ENCODE measurements at regions not wholly inside any gene's neighbourhood (a gene's known extent, or its start where the extent isn't known, plus 50 kb on each side); places are given as distances from the start of the nearest gene placed in this dataset.

- Histone ChIP-seq H3K9me3 (no peaks in the 10 kb centered on the region), H3K4me3 (no peak overlapping the region), H3K27ac (no peak overlapping the region), H3K4me1 (no peaks in the 10 kb centered on the region), H3K36me3 (no peaks in the 10 kb centered on the region), H3K27me3 (no peaks in the 10 kb centered on the region)
- TF ChIP-seq POLR2AphosphoS5 (IDR thresholded peaks at IDR 0.05) (no peak), POLR2A (IDR thresholded peaks at IDR 0.05) (no peak), EP300 (IDR thresholded peaks at IDR 0.05) (no peak)
- TF ChIP-seq, protein P1, sequence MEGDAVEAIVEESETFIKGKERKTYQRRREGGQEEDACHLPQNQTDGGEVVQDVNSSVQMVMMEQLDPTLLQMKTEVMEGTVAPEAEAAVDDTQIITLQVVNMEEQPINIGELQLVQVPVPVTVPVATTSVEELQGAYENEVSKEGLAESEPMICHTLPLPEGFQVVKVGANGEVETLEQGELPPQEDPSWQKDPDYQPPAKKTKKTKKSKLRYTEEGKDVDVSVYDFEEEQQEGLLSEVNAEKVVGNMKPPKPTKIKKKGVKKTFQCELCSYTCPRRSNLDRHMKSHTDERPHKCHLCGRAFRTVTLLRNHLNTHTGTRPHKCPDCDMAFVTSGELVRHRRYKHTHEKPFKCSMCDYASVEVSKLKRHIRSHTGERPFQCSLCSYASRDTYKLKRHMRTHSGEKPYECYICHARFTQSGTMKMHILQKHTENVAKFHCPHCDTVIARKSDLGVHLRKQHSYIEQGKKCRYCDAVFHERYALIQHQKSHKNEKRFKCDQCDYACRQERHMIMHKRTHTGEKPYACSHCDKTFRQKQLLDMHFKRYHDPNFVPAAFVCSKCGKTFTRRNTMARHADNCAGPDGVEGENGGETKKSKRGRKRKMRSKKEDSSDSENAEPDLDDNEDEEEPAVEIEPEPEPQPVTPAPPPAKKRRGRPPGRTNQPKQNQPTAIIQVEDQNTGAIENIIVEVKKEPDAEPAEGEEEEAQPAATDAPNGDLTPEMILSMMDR (IDR thresholded peaks at IDR 0.05): no peak
- ATAC-seq: no peak
Observed at GRCh38 chr2:65850695-65851094, 418.3 kb upstream of the SPRED2 start.

GRCh38 chr2:65846989-65847678 is 414.7 kb upstream of the SPRED2 start:
- Histone ChIP-seq H3K9me3 (no peaks in the 10 kb centered on the region), H3K27me3 (no peaks in the 10 kb centered on the region), H3K4me3 (no peak overlapping the region), H3K36me3 (no peaks in the 10 kb centered on the region), H3K27ac (no peak overlapping the region), H3K4me1 (no peaks in the 10 kb centered on the region)
- TF ChIP-seq POLR2A (IDR thresholded peaks at IDR 0.05): no peak
- no peak for TF ChIP-seq POLR2AphosphoS5 (IDR thresholded peaks at IDR 0.05)
- TF ChIP-seq, protein P1 (IDR thresholded peaks at IDR 0.05): no peak
- no peak for TF ChIP-seq EP300 (IDR thresholded peaks at IDR 0.05)
- 68 to 77% methylated on average over 6 to 9 of the region's 9 CpGs for WGBS, 2 donors (ENCODE audit: low coverage in 1 of 2)
- ATAC-seq: peak; percentile 71

DNA sequence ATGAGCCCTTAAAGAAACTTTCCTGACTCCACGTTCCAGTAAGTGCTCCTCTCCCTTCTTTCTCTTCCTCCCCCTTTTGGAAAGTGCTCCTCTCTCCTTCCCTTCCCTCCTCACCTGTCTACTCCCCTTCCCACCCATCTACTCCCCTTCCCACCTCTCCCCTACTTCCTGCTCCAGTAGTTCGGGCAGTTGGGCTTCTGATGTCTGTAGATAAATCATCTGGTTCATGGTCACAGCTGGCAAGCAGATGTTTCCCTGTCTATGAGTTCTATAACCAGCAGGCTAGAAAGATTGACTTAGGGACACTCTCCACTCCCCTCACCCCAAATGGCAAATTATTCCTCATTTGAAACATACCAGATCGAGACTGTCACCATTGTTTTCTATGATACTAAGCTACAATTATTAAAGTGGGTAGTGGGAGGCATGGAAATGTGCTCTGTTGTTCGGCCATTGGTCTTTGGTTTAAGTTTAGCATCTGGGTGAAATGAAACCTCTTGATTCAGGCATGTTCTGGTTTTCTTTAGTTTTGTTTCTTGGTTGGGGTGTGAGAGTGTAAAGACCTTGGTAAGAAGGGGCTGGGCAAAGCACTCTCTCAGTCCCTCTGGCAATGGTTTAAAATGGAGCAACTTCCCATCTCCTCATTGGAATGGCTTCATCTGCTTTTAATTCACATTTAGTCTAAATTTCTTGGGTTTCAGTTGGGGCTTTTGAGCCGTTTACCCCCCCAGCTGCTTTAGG is 413.2 kb upstream of the SPRED2 start:
- TF ChIP-seq POLR2A (IDR thresholded peaks at IDR 0.05) (no peak), EP300 (IDR thresholded peaks at IDR 0.05) (no peak), POLR2AphosphoS5 (IDR thresholded peaks at IDR 0.05) (no peak)
- TF ChIP-seq, protein P1 (IDR thresholded peaks at IDR 0.05): no peak
- H3K27me3 ChIP-seq: no peaks in the 10 kb centered on the region
- H3K36me3 ChIP-seq: no peaks in the 10 kb centered on the region
- H3K27ac ChIP-seq: no peak overlapping the region
- no peaks in the 10 kb centered on the region for H3K9me3 ChIP-seq
- no peak overlapping the region for H3K4me3 ChIP-seq
- no peak for ATAC-seq
- WGBS, 2 donors (ENCODE audit: low coverage in 1 of 2): 78 to 83% methylated on average over 4 to 5 of the region's 5 CpGs
- H3K4me1 ChIP-seq: no peaks in the 10 kb centered on the region

- Histone ChIP-seq H3K9me3 (no peaks in the 10 kb centered on the region), H3K36me3 (no peaks in the 10 kb centered on the region), H3K4me1 (no peaks in the 10 kb centered on the region), H3K4me3 (no peak overlapping the region), H3K27me3 (no peaks in the 10 kb centered on the region), H3K27ac (no peak overlapping the region)
- WGBS, 2 donors (ENCODE audit: low coverage in 1 of 2): 100% methylated on average over 1 of the region's 1 CpG; no CpG with 5 or more reads in 1 of the 2 donors
- TF ChIP-seq POLR2A (IDR thresholded peaks at IDR 0.05) (no peak), EP300 (IDR thresholded peaks at IDR 0.05) (no peak), POLR2AphosphoS5 (IDR thresholded peaks at IDR 0.05) (no peak)
- TF ChIP-seq, protein P1 (IDR thresholded peaks at IDR 0.05): no peak
- no peak for ATAC-seq
Observed at GRCh38 chr2:65842104-65842503, 409.7 kb upstream of the SPRED2 start.

Data from gastroesophageal sphincter (tissue), 4 donors.